ENCODE measurements at regions not wholly inside any gene's neighbourhood (a gene's known extent, or its start where the extent isn't known, plus 50 kb on each side); places are given as distances from the start of the nearest gene placed in this dataset.

DNA sequence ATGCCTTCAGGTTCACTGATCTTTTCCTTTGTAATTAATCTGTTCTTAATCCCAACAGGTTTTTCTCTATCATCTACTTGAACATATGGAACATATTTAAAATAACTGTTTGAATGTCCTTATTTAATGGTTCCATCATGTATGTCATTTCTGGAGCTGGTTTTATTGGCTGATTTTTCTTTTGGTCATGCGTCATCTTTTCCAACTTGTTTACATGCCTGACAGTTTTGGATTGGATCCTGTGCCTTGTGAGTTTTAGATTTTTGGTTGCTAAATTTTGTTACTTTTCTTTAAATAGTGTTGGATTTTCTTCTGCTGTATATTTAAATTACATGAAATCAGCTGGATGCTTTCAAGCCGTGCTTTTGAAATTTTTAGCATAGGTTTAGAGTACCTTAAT is 237.3 kb upstream of the DAAM1 start:
- DNase-seq (ENCODE audit: low spot score) (no peak), ATAC-seq (ENCODE audit: low FRiP score) (no peak)

DNA sequence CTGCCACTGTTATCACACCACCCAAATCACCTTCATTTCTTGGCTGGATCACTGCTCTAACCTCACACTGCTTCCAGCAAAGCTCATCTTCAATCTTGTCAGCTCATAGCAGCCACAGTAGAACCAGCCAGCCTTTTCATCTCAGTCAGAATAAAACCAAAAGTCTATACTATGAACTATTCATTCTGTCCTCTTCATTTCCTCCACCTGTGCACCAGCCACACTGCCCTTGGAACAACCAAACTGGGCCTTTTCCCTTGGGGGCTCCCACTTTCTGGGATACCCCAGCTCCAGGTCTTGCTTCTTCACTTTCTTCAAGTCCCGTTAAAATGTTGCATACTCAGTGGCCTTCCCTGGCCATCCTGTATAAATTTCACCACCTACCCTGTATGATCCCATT is 234.4 kb upstream of the DAAM1 start:
- no peak for ATAC-seq (ENCODE audit: low FRiP score)
- DNase-seq (ENCODE audit: low spot score) = no peak
- TF ChIP-seq CTCF (IDR thresholded peaks at IDR 0.05) = no peak

More for the DNA sequence above, 237.3 kb upstream of the DAAM1 start:
- TF ChIP-seq CTCF (IDR thresholded peaks at IDR 0.05) = no peak

DNA sequence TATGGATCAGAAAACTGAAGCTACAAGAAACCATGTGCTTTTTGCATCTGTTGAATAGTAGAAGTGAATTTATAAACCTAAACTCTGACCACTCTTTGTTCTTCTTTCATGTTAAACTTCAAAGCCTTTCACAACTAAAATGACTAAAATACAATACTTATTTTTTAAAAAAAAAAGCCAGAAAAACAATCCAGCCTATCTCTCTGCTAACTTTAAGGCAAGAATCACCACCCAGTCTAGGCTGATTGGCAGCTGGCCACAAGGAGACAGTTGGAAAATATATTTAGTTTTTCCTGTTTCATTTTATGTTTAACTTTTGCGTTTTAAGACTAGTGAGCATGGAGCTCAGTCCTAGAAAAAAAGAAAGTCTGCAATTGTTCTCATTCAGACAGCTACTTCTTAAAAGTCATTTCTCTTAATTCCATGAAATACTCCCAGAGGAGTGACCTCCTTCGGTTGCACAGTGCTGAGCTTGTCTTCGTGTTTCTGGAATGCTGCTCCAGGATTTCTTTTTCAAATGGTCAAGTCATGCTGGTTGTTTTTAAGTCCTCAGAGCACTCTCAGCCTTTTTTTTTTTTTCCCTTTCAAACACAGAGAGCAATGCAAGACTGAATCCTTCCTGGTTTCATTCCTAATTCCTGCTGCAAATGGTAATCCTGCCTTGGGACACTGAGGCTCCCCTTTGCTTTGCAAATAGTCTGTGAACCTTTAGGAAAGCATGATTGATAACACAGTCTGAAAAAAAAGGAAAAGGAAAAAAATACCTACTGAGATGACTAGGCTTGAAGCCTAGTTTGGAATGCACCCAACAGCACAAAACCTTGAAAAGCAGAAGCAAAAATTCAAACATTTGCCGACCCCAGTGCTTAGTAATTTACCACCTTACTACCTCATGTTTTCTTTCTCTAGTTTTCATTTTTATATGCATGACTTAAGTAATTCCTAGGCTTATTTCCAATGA is 233.3 kb upstream of the DAAM1 start:
- no peak for ATAC-seq (ENCODE audit: low FRiP score)
- no peak for TF ChIP-seq CTCF (IDR thresholded peaks at IDR 0.05)

DNA sequence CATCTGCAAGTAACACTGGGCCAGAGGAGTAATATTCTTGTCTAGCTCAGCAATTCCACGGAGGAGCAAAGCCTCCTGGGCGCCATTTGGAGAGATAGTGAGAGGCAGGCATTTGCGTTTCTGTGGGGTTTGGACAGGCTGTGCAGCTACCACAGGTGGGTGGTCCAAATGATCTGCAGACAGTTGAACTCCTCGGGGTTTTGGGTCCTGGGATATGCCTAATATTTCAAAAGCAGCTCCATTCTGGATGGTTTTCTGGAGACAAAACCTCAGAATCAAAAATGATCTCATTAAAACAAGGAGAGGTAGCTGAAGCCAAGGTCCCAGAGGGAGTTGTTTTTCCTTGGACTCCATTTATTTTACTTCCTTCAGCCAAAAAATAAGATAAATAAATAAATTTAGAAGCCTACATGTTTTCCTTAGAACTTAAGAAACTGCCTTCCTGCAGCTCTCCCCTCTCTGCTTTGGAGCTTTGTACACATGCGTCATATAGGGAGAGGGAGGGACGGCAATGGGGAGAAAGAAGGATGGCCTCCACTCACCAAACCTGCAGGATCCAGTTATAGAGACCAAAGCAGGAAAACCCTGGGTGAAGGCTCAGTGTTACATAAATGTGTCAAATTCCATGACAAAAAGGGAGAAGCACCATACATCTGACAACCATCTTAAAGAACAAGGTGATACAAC is 227.3 kb upstream of the DAAM1 start:
- DNase-seq (ENCODE audit: low spot score) (no peak), ATAC-seq (ENCODE audit: low FRiP score) (no peak)
- TF ChIP-seq CTCF (IDR thresholded peaks at IDR 0.05) = no peak

More for the DNA sequence above, 233.3 kb upstream of the DAAM1 start:
- DNase-seq (ENCODE audit: low spot score) = no peak

DNA sequence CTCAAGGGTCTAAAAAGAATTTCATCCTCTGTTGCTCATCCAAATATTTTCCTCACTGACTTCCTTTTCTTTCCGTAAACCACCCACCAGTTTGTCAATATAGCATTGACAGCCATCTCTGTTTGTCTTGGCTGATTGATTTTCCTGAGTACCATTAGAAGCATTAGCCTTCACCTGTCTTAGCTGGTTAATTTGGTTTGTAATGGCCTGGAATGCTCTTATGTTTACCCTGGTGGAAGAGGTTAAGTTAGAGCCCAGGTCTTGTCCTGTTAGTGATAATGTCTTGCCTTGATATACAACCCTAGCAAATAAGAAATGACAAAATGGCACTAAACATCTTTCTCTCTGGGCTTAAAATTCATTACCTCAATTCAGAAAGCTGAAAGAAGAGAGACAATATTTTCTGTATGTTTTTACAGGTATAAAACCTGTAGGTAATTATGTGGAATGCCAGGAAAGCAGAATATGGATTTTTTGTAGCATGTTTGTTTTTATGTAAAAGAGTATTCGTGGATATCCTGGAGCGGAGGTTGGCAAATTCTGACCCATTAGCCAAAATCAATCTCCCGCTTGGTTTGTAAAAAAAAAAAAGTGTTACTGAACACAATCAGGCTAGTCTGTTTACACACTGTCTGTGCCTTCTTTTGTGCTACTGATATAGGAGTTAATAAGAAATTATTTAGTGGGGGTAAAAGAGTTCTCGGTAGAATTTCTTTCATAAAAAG is 224.4 kb upstream of the DAAM1 start:
- no peak for ATAC-seq (ENCODE audit: low FRiP score)
- no peak for DNase-seq (ENCODE audit: low spot score)
- no peak for TF ChIP-seq CTCF (IDR thresholded peaks at IDR 0.05)

DNA sequence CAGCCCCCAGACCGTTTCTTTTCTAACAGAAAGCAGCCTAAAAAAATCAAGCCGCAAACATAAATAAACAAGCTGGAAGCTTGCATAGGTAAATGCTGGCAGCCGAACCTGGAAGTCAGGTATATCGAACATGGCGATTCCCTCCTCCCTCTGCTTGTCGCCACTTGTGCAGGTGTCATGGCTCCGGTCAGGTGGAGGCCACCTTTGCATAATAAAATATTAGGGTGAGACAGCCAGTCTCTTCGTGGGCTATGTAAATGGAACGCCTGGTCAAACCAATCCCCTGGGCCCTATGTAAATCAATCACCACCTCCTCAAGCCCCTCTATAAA is 223.9 kb upstream of the DAAM1 start:
- TF ChIP-seq CTCF (IDR thresholded peaks at IDR 0.05) = no peak
- DNase-seq (ENCODE audit: low spot score) = no peak
- ATAC-seq (ENCODE audit: low FRiP score) = no peak

Measured in omental fat pad (tissue), 3 donors.